ENCODE measurements at regions not wholly inside any gene's neighbourhood (a gene's known extent, or its start where the extent isn't known, plus 50 kb on each side); places are given as distances from the start of the nearest gene placed in this dataset.

GRCh38 chr19:31613683-31614219 lies 264.5 kb upstream of the TSHZ3 start:
- TF ChIP-seq CTCF (IDR thresholded peaks at IDR 0.05): no peak
- TF ChIP-seq BHLHE40 (IDR thresholded peaks at IDR 0.05; ENCODE audit: low read depth, low read length): no peak
- TF ChIP-seq ELK1 (IDR thresholded peaks at IDR 0.05; ENCODE audit: low read depth, low read length): no peak
- no peak for TF ChIP-seq MAX (IDR thresholded peaks at IDR 0.05)
- TF ChIP-seq POLR2A (IDR thresholded peaks at IDR 0.05; ENCODE audit: low read length): no peak
- TF ChIP-seq FOXS1 (CRISPR knock-in tag; IDR thresholded peaks at IDR 0.05): no peak
- no peak for TF ChIP-seq EP300 (IDR thresholded peaks at IDR 0.05)
- TF ChIP-seq TFCP2L1 (CRISPR knock-in tag; IDR thresholded peaks at IDR 0.05): no peak
- no peak for TF ChIP-seq JUN (IDR thresholded peaks at IDR 0.05)
- no peak for TF ChIP-seq CHD2 (IDR thresholded peaks at IDR 0.05; ENCODE audit: low read length, partially characterized antibody)
- no peak for TF ChIP-seq USF2 (IDR thresholded peaks at IDR 0.05)
- no peak for TF ChIP-seq JUNB (IDR thresholded peaks at IDR 0.05)

Data from A549 (cell line).